ENCODE measurements at regions not wholly inside any gene's neighbourhood (a gene's known extent, or its start where the extent isn't known, plus 50 kb on each side); places are given as distances from the start of the nearest gene placed in this dataset.

DNA sequence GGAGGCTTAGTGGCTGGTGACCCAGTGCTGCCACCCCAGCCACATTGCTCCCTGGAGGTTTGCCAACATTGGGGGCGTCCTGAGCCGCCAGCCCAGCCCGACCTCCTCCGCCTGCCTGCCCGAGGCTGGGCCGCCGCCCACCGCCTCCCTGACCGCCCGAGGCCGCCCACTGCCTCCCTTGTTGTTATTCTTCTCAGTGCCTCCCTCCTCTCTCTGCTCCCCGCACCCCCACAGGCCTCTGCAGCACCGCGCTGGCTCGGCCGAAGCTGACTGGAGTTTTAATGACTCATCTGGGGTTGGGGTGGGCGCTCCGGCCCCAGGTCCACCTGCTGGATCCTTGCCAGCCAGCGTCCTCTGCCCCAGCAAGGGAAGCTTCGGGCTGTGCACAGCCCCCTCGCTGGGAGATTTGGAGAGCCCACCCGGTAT, 102.5 kb downstream of the RBFOX3 start:
- TF ChIP-seq, protein P1, sequence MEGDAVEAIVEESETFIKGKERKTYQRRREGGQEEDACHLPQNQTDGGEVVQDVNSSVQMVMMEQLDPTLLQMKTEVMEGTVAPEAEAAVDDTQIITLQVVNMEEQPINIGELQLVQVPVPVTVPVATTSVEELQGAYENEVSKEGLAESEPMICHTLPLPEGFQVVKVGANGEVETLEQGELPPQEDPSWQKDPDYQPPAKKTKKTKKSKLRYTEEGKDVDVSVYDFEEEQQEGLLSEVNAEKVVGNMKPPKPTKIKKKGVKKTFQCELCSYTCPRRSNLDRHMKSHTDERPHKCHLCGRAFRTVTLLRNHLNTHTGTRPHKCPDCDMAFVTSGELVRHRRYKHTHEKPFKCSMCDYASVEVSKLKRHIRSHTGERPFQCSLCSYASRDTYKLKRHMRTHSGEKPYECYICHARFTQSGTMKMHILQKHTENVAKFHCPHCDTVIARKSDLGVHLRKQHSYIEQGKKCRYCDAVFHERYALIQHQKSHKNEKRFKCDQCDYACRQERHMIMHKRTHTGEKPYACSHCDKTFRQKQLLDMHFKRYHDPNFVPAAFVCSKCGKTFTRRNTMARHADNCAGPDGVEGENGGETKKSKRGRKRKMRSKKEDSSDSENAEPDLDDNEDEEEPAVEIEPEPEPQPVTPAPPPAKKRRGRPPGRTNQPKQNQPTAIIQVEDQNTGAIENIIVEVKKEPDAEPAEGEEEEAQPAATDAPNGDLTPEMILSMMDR (IDR thresholded peaks at IDR 0.05; ENCODE audit: low read depth, low read length) = no peak
- no peak overlapping the region for H3K4me3 ChIP-seq (replicated peaks in 1 of 2; ENCODE audit: low read depth in 2 of 2, low read length in 2 of 2)
- DNase-seq (ENCODE audit: low read depth in 2 of 2) = no peak

GRCh38 chr17:79506955-79507354, 103.9 kb downstream of the RBFOX3 start:
- DNase-seq (ENCODE audit: low read depth in 2 of 2) = no peak
- H3K4me3 ChIP-seq (replicated peaks in 1 of 2; ENCODE audit: low read depth in 2 of 2, low read length in 2 of 2) = no peak overlapping the region
- TF ChIP-seq, protein P1 (IDR thresholded peaks at IDR 0.05; ENCODE audit: low read depth, low read length) = no peak

DNA sequence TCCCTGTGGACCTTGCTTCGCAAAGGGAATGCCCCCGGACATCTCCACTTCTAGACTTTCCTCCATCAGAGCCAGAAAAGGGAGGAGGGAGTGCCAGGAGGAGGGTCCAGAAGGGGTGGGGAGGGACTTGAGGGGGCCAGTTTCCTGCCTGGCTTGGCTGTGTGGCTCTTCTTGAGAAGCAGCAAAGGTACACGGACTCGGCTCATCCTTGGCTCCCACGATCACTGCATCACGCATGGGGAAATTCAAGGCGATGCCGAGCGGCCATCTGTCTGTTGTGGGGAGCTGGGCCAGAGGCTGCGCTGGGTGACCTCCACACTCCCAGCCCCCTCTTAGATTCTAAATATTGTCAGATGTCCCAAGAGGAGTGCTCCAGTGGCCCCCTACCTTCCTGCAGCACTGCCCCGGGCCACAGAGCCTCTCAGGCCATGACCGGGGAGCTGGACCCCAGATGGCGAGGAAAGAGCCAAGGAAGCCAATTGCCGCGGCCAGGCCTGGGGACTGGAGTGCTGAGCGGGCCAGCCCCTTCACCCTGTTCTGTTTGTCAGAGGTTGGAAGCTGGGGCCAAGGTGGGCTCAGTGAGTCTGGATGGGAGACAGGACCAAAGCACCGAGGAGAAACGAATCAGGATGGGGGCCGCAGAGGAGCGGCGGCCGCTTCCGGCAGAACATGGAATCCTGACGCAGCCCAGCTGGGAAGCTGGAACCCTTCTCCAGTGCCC, 104.5 kb downstream of the RBFOX3 start:
- TF ChIP-seq, protein P1 (IDR thresholded peaks at IDR 0.05; ENCODE audit: low read depth, low read length) = no peak
- no peak overlapping the region for H3K4me3 ChIP-seq (replicated peaks in 1 of 2; ENCODE audit: low read depth in 2 of 2, low read length in 2 of 2)
- DNase-seq (ENCODE audit: low read depth in 2 of 2) = no peak

- no peak for DNase-seq (ENCODE audit: low read depth in 2 of 2)
- no peak overlapping the region for H3K4me3 ChIP-seq (replicated peaks in 1 of 2; ENCODE audit: low read depth in 2 of 2, low read length in 2 of 2)
- TF ChIP-seq, protein P1 (IDR thresholded peaks at IDR 0.05; ENCODE audit: low read depth, low read length) = no peak
Measured at GRCh38 chr17:79505199-79505598, 105.7 kb downstream of the RBFOX3 start.

GRCh38 chr17:79504181-79504605, 106.7 kb downstream of the RBFOX3 start:
- H3K4me3 ChIP-seq (replicated peaks in 1 of 2; ENCODE audit: low read depth in 2 of 2, low read length in 2 of 2) = no peak overlapping the region
- no peak for DNase-seq (ENCODE audit: low read depth in 2 of 2)
- TF ChIP-seq, protein P1 (IDR thresholded peaks at IDR 0.05; ENCODE audit: low read depth, low read length) = no peak

- TF ChIP-seq, protein P1 (IDR thresholded peaks at IDR 0.05; ENCODE audit: low read depth, low read length) = no peak
- no peak overlapping the region for H3K4me3 ChIP-seq (replicated peaks in 1 of 2; ENCODE audit: low read depth in 2 of 2, low read length in 2 of 2)
- no peak for DNase-seq (ENCODE audit: low read depth in 2 of 2)
Measured at GRCh38 chr17:79503126-79503839, 107.6 kb downstream of the RBFOX3 start.

Measured in cardiac fibroblast (primary cell).